ENCODE measurements at regions not wholly inside any gene's neighbourhood (a gene's known extent, or its start where the extent isn't known, plus 50 kb on each side); places are given as distances from the start of the nearest gene placed in this dataset.
"Not testable (repeated sequence)": the region's sequence is repeated elsewhere in the genome, so short reads cannot be mapped to it uniquely, and the experiment has no call there.

GRCh38 chr6:112524071-112524470, 176.9 kb downstream of the RFPL4B start:
- Mint-ChIP-seq H3K27ac (no peak overlapping the region), H3K4me1 (no peaks in the 10 kb centered on the region), H3K27me3 (no peaks in the 10 kb centered on the region), H3K9me3 (peaks cover 0 to 1% of the 10 kb centered on the region in 2 donors), H3K4me3 (no peak overlapping the region)
- DNase-seq (no peak), ATAC-seq (no peak)

- no peak overlapping the region for H3K27ac Mint-ChIP-seq
- peaks cover 0 to 7% of the 10 kb centered on the region in 2 donors for H3K9me3 Mint-ChIP-seq
- DNase-seq (no peak), ATAC-seq (no peak)
- no peaks in the 10 kb centered on the region for H3K4me1 Mint-ChIP-seq
- no peaks in the 10 kb centered on the region for H3K27me3 Mint-ChIP-seq
- H3K4me3 Mint-ChIP-seq = no peak overlapping the region
Measured at GRCh38 chr6:112525749-112526148, 178.6 kb downstream of the RFPL4B start.

GRCh38 chr6:112526594-112526993, 179.5 kb downstream of the RFPL4B start:
- Mint-ChIP-seq H3K4me3 (no peak overlapping the region), H3K27me3 (no peaks in the 10 kb centered on the region), H3K4me1 (no peaks in the 10 kb centered on the region), H3K27ac (no peak overlapping the region), H3K9me3 (peaks cover 0 to 7% of the 10 kb centered on the region in 2 donors)
- DNase-seq (no peak), ATAC-seq (no peak)

DNA sequence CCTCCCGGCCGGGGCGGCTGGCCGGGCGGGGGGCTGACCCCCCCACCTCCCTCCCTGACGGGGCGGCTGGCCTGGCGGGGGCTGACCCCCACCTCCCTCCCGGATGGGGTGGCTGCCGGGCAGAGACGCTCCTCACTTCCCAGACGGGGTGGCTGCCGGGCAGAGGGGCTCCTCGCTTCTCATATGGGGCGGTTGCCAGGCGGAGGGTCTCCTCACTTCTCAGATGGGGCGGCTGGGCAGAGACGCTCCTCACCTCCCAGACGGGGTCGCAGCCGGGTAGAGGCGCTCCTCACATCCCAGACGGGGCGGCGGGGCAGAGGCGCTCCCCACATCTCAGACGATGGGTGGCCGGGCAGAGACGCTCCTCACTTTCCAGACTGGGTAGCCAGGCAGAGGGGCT, 181.2 kb downstream of the RFPL4B start:
- not testable (repeated sequence) for ATAC-seq, H3K4me1 Mint-ChIP-seq, H3K27me3 Mint-ChIP-seq, H3K27ac Mint-ChIP-seq, H3K9me3 Mint-ChIP-seq, H3K4me3 Mint-ChIP-seq, DNase-seq

DNA sequence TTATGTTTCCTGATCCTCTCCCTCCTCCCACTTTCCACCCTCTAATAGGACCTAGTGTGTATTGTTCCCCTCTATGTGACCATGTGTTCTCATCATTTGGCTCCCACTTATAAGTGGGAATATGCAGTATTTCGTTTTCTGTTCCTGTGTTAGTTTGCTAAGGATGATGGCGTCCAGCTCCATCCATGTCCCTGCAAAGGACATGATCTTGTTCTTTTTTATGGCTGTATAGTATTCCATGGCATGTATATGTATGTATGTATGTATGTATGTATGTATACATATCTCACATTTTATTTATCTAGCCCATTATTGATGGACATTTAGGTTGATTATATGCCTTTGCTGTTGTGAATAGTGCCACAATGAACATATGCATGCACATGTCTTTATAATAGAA, 188.7 kb downstream of the RFPL4B start:
- no peak for ATAC-seq

GRCh38 chr6:112539355-112539754, 192.2 kb downstream of the RFPL4B start:
- no peaks in the 10 kb centered on the region for H3K4me1 Mint-ChIP-seq
- peaks cover 9 to 18% of the 10 kb centered on the region in 2 donors for H3K9me3 Mint-ChIP-seq
- no peak overlapping the region for H3K4me3 Mint-ChIP-seq
- no peak for DNase-seq
- no peaks in the 10 kb centered on the region for H3K27me3 Mint-ChIP-seq
- ATAC-seq = no peak
- H3K27ac Mint-ChIP-seq = no peak overlapping the region

More for the DNA sequence above, 188.7 kb downstream of the RFPL4B start:
- Mint-ChIP-seq H3K4me3 (no peak overlapping the region), H3K27ac (no peak overlapping the region), H3K9me3 (peaks cover 4 to 9% of the 10 kb centered on the region in 2 donors), H3K27me3 (no peaks in the 10 kb centered on the region), H3K4me1 (no peaks in the 10 kb centered on the region)
- no peak for DNase-seq

- DNase-seq, H3K9me3 Mint-ChIP-seq, H3K4me1 Mint-ChIP-seq, H3K4me3 Mint-ChIP-seq, ATAC-seq, H3K27ac Mint-ChIP-seq, H3K27me3 Mint-ChIP-seq: not testable (repeated sequence)
Measured at GRCh38 chr6:112541847-112542246, 194.7 kb downstream of the RFPL4B start.

DNA sequence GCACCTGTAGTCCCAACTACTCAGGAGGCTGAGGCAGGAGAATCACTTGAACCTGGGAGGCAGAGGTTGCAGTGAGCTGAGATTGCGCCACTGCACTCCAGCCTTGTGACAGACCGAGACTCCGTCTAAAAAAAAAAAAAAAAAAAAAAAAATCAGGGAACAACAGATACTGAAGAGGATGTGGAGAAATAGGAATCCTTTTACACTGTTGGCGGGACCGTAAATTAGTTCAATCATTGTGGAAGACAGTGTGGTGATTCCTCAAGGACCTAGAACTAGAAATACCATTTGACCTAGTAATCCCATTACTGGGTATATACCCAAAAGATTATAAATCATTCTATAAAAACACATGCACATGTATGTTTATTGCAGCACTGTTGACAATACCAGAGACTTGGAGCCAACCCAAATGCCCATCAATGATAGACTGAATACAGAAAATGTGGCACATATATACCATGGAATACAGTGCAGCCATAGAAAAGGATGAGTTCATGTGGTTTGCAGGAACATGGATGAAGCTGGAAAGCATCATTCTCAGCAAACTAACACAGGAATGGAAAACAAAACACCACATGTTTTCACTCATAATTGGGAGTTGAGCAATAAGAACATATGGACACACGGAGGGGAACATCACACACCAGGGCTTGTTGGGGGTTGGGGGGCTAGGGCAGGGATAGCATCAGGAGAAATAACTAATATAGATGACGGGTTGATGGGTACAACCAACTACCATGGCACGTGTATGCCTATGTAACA, 200.4 kb downstream of the RFPL4B start:
- not testable (repeated sequence) for ATAC-seq, H3K27me3 Mint-ChIP-seq, H3K27ac Mint-ChIP-seq, H3K4me3 Mint-ChIP-seq, DNase-seq, H3K4me1 Mint-ChIP-seq
- H3K9me3 Mint-ChIP-seq = peaks cover 6 to 14% of the 10 kb centered on the region in 2 donors

GRCh38 chr6:112549749-112550148, 202.6 kb downstream of the RFPL4B start:
- ATAC-seq (no peak), DNase-seq (no peak)
- Mint-ChIP-seq H3K27me3 (no peaks in the 10 kb centered on the region), H3K27ac (no peak overlapping the region), H3K4me1 (no peaks in the 10 kb centered on the region), H3K9me3 (peaks cover 3 to 13% of the 10 kb centered on the region in 2 donors), H3K4me3 (no peak overlapping the region)

GRCh38 chr6:112557435-112557834, 210.3 kb downstream of the RFPL4B start:
- Mint-ChIP-seq H3K4me3 (no peak overlapping the region), H3K4me1 (no peaks in the 10 kb centered on the region), H3K9me3 (peaks cover 0 to 3% of the 10 kb centered on the region in 2 donors), H3K27me3 (no peaks in the 10 kb centered on the region), H3K27ac (no peak overlapping the region)
- ATAC-seq = no peak
- DNase-seq = no peak

- H3K9me3 Mint-ChIP-seq = no peaks in the 10 kb centered on the region
Measured at GRCh38 chr6:112557961-112558360, 210.8 kb downstream of the RFPL4B start.

DNA sequence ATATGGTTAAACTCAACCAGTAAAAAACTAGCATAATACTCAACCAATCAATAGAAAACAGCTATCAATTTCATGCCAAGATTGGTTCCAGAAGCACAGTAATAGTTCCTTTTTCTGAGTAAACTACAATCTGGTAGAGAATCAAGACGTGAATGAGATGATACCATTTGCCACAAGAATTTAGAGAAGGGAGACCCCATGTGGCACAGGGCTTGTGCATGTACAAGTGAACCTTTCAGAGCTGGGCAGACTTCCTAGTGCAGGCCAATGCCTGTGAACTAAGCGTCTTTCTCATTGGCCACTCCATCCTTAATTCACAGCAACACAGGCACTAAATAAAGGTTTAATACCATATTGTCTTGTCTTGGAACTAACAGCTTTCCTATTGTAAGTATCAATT, 213.5 kb downstream of the RFPL4B start:
- no peak overlapping the region for H3K27ac Mint-ChIP-seq
- H3K4me3 Mint-ChIP-seq = no peak overlapping the region
- no peaks in the 10 kb centered on the region for H3K9me3 Mint-ChIP-seq
- ATAC-seq = no peak
- no peak for DNase-seq
- no peaks in the 10 kb centered on the region for H3K27me3 Mint-ChIP-seq
- no peaks in the 10 kb centered on the region for H3K4me1 Mint-ChIP-seq

More at GRCh38 chr6:112557961-112558360, 210.8 kb downstream of the RFPL4B start:
- ATAC-seq (no peak), DNase-seq (no peak)
- H3K27ac Mint-ChIP-seq = no peak overlapping the region
- H3K4me1 Mint-ChIP-seq = no peaks in the 10 kb centered on the region
- no peaks in the 10 kb centered on the region for H3K27me3 Mint-ChIP-seq
- no peak overlapping the region for H3K4me3 Mint-ChIP-seq

- no peak overlapping the region for H3K4me3 Mint-ChIP-seq
- H3K4me1 Mint-ChIP-seq = no peaks in the 10 kb centered on the region
- no peak for DNase-seq
Measured at GRCh38 chr6:112562301-112563231, 215.4 kb downstream of the RFPL4B start.

GRCh38 chr6:112563368-112563767, 216.2 kb downstream of the RFPL4B start:
- no peak for DNase-seq
- no peaks in the 10 kb centered on the region for H3K27me3 Mint-ChIP-seq
- no peaks in the 10 kb centered on the region for H3K9me3 Mint-ChIP-seq
- no peak for ATAC-seq
- H3K4me3 Mint-ChIP-seq = no peak overlapping the region
- no peaks in the 10 kb centered on the region for H3K4me1 Mint-ChIP-seq
- no peak overlapping the region for H3K27ac Mint-ChIP-seq

More at GRCh38 chr6:112562301-112563231, 215.4 kb downstream of the RFPL4B start:
- ATAC-seq = no peak
- H3K9me3 Mint-ChIP-seq = no peaks in the 10 kb centered on the region
- no peak overlapping the region for H3K27ac Mint-ChIP-seq
- H3K27me3 Mint-ChIP-seq = no peaks in the 10 kb centered on the region

DNA sequence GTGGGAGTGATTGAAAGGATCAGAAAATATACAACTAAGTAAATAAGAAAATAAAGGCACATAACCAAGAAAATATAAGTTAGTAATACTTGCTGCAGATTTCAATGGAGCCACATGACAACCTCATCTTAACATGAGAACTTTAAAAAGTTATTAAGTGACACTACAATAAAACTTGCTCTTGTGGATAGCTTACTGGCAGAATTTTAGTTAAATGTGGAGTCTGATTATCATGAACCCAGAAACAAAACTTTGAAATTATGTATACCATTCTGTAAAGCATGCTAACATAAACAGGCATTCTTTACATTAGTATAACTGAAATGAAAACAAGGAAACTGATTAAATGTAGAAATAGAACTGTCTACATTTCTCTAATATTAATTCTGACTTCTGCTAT, 220.9 kb downstream of the RFPL4B start:
- no peak for ATAC-seq
- H3K27me3 Mint-ChIP-seq = no peaks in the 10 kb centered on the region

More for the DNA sequence above, 220.9 kb downstream of the RFPL4B start:
- Mint-ChIP-seq H3K9me3 (no peaks in the 10 kb centered on the region), H3K27ac (no peak overlapping the region), H3K4me1 (no peaks in the 10 kb centered on the region), H3K4me3 (no peak overlapping the region)
- no peak for DNase-seq

Measured in stimulated activated naive CD8-positive, alpha-beta T cell treated with anti-CD3 and anti-CD28 coated beads, Interleukin-15, amount 100 ng/mL, for 72 hours (primary cell).